AG10803 (cell line): ENCODE measurements at regions not wholly inside any gene's neighbourhood (a gene's known extent, or its start where the extent isn't known, plus 50 kb on each side); places are given as distances from the start of the nearest gene placed in this dataset.
A peak's percentile ranks its signal among the peaks of the same experiment; 100 is the strongest.

Experiments used
- DNase-seq: peaks from one replicate; pipeline ENCODE4 v3.0.0; 2010; ENCODE audit warnings: low read depth
- H3K4me3 ChIP-seq: 2 replicates; pipeline ENCODE4 v1.5.1; 2011; ENCODE audit warnings: mild to moderate bottlenecking, low read length, control low read depth
- CTCF ChIP-seq: conservative IDR thresholded peaks from 2 replicates; pipeline ENCODE4 v1.5.1; 2011; ENCODE audit warnings: mild to moderate bottlenecking, low read length, control low read depth, inconsistent platforms

GRCh38 chr3:78304115-78304514 lies 1264.2 kb downstream of the ROBO2 start:
- no peak overlapping the region for H3K4me3 ChIP-seq
- no peak for DNase-seq
- TF ChIP-seq CTCF = no peak

DNA sequence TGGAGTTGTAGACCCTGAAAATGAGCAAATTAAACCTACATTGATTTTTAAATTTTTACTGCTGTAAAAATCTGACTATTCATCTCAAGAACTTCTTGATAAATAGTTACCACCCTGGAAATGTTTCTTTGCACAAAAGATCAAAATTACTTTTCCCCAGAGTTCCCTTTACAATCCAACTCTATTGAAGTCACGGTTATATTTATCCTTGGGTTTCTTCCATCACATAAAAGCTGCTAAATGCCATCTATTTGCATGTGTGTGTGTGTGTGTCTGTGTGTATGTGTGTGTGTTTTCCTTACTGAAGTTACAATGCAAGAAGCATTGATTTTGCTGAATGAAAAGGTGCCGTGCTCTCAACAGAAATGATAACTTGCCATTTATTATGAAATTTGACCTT lies 1273.0 kb downstream of the ROBO2 start:
- DNase-seq = no peak
- no peak overlapping the region for H3K4me3 ChIP-seq
- no peak for TF ChIP-seq CTCF

DNA sequence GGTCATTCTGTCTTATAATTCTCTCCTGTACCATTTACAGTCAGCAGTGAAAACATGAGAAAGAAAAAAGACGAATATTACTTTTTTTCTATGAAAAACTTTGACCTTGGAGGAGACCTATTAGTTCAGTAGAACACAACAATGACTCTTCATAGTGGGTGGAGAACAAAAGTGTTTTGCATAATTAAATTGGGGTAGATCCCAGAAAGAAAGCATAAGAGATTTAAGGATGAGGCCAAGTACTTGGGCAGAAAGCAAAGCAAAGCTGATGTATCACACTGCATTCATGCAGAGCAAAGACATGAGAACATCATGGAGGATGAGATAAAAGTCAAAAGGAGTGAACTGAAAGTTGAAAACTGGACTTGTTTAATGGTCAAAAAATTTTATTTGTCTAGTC lies 1273.4 kb downstream of the ROBO2 start:
- no peak overlapping the region for H3K4me3 ChIP-seq
- TF ChIP-seq CTCF = no peak
- DNase-seq = no peak

DNA sequence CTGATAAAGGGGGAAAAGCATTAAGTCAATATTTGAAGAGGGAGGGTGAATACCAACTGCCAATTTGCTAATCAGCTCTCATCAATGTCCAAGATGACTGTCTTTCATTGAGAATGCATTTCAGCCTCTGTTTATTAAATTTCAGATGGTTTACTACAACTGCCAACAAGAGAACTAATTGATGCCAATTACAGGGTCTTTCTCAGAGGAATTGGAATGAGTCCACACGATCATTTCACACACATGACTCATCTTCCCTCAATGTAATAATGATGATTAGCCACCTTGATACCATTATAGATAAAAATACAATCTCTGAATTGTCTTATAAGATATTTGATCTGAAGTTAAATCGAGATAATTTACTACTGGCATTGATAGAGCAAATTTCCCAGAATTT lies 1274.4 kb downstream of the ROBO2 start:
- no peak for DNase-seq
- no peak overlapping the region for H3K4me3 ChIP-seq

GRCh38 chr3:78317774-78318173 lies 1277.9 kb downstream of the ROBO2 start:
- no peak for DNase-seq
- TF ChIP-seq CTCF = no peak
- H3K4me3 ChIP-seq = no peak overlapping the region

More for the DNA sequence above, 1274.4 kb downstream of the ROBO2 start:
- no peak for TF ChIP-seq CTCF

GRCh38 chr3:78322780-78323179 lies 1282.9 kb downstream of the ROBO2 start:
- no peak overlapping the region for H3K4me3 ChIP-seq
- TF ChIP-seq CTCF = no peak
- no peak for DNase-seq

- no peak overlapping the region for H3K4me3 ChIP-seq
- peak; percentile 14 for DNase-seq
- TF ChIP-seq CTCF = no peak
These were observed 1297.9 kb downstream of the ROBO2 start for GRCh38 chr3:78337801-78338211.
